NCI-H146 treated with DMSO at 0.1 percent for 48 hours (cell line): ENCODE measurements at regions not wholly inside any gene's neighbourhood (a gene's known extent, or its start where the extent isn't known, plus 50 kb on each side); places are given as distances from the start of the nearest gene placed in this dataset.

Source experiments
- DNase-seq: peaks from one replicate; lab custom pipeline; 2025; ENCODE audit not compliant: unreplicated experiment; lab: John Stamatoyannopoulos, UW

- no peak for DNase-seq
Observed at GRCh38 chr13:109604894-109605293, 181.5 kb downstream of the IRS2 start.

- DNase-seq: no peak
Observed at GRCh38 chr13:109602356-109602755, 184.0 kb downstream of the IRS2 start.

DNA sequence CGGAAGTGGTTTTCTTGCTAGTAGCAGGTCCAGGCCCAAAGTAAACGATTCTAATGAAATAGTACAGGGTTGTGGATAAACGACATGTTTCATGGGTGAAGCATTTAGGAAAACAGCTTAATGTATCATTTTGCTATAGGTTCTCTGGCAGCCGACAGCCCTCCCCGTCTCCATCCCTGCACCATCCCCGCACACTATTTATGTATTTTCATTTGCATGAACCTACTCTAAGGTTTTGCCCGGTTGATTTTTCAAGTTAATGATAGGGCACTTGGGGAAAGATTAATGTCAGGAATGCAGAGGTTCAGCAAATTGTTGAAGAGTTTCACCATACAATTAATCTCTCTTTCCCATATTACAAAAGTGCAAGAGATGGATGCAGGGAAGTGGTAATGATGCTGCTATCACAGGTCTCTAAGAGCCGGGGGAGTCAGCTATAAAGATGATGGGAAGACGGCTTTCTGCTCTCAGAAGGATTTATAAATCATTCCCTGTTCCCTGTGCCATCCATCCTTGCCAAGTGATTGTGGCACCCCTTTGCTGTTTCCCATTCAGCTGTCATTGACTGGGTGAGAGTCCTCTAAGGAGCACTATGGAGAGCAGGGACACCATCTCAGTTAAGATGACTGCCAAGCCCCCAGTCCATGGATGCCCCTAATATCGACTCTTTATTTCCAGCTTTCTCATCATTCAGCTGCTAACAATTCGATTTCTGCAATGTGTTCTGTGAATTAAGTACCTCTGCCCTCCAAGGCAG is 186.3 kb downstream of the IRS2 start:
- no peak for DNase-seq

DNA sequence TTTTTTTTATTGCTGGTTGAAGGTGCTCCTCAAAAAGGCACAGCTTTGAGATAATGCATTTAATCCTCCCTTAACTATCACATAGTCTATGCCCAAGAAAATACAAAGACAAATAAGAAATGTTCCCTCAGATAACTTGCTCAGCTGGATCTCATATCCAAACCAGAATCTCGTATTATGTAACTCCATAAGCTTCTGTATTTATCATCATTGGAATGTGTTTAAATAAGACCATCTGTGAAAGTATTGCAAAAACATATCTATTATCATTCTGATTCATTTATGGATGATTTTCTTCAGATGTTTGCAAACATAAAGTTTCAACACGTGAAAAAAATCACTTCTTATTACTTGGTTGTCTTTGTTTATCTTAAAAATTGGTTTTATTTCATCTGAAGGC is 190.9 kb downstream of the IRS2 start:
- DNase-seq: no peak

DNA sequence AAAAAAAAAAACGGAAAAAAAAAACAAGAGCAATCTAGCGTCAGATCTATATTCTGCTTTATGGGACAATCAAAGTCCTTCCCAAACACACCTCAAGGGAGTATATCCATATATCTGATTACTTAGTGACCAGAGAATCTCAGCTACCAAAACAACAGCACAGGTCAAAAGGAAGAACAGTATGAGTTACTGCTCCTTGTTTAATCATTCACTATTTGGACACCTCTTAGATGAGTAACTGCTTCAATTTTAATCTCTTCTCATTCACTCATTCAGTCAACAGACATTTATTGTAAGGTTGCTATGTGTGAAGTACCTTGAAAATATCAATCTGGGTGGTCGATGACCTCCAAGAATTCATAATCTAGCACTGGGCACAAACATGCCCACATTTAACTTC is 193.2 kb downstream of the IRS2 start:
- no peak for DNase-seq

GRCh38 chr13:109592770-109593169 is 193.6 kb downstream of the IRS2 start:
- DNase-seq: no peak

- no peak for DNase-seq
Observed at GRCh38 chr13:109587689-109588088, 198.7 kb downstream of the IRS2 start.

DNA sequence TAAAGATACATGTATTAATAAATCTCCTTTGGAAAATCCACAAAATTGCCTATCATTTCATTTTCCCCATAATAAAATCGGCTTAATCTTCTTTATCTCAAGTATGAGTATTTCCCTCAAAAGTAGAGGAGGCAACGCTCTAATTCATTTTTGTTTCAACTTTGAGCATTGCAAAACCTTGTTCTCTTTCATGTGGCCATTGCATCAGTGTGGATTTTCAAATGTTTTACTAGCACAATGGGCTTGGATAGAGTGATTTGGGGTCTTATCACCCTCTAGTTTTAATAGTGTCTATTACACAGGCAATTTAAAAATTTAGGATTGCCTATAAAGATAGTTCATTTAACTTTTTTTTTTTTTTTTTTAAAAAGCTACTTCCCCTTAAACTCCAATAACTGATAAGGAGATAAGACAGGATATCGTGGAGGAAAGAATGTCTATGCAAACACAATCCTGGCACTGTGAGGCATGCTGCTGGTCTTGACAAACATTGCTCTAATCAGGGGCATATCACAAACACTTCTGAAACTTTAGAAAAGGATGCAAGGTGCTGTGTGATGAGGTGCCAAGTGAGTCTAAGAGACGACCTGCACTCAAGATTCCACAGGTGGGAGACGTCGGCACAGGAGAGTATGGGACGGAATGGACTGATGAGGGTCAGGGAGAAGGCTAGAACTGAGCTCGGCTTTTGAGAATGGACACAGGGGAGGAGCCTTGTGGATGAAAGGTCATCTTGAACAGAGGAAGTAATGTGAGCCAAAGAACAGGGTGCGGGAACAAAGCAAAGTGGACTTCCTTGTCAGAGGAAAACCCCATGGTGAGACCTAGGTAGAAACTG is 199.7 kb downstream of the IRS2 start:
- DNase-seq: no peak

GRCh38 chr13:109584844-109585361 is 201.5 kb downstream of the IRS2 start:
- no peak for DNase-seq

GRCh38 chr13:109577191-109577700 is 209.1 kb downstream of the IRS2 start:
- DNase-seq: no peak

DNA sequence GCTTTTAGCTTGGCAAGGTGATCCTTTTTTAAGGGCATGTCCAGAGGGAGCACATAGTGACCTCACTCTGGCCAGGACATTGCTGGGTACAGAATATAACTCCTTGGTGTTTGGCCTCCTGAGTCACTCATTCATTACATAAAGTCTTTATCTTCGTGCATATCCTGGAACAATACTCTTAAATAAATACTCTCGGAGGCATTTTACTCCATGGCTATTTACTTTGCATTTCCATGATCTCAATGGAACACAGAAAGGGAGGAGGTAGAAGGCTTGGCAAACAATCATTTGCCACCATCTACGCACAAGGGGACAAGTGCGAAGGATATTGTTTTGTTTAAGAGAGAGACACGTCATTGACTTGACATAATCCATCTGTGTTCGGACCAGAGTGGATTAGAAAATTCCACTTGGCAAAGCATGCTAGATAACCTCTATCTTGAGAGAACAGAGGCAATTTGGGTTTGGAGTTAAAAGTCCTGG is 210.0 kb downstream of the IRS2 start:
- DNase-seq: no peak

- no peak for DNase-seq
Observed at GRCh38 chr13:109575821-109576220, 210.6 kb downstream of the IRS2 start.

DNA sequence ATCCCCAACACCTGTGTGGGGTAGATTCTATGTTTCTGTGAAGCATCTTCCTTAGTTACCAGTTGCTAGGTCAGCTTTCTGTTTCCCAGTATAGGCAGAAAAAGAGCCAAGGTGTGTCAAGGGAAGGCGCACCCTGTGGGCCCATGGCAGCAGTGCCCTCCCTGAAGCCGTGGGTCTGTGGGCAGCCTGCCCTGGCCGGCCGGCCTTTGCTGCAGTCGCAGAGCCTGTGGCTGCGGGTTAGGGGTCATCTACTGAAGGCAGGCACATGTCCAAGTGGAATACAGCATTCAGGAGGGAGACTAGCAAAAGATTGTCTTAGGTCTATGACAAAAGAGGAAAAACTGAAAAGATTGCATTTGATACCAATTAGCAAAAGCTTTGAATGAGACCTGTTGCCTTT is 214.0 kb downstream of the IRS2 start:
- no peak for DNase-seq

GRCh38 chr13:109569958-109570711 is 216.2 kb downstream of the IRS2 start:
- no peak for DNase-seq

- DNase-seq: no peak
Observed at GRCh38 chr13:109568339-109568818, 218.0 kb downstream of the IRS2 start.

- no peak for DNase-seq
Observed at GRCh38 chr13:109567315-109567714, 219.1 kb downstream of the IRS2 start.

DNA sequence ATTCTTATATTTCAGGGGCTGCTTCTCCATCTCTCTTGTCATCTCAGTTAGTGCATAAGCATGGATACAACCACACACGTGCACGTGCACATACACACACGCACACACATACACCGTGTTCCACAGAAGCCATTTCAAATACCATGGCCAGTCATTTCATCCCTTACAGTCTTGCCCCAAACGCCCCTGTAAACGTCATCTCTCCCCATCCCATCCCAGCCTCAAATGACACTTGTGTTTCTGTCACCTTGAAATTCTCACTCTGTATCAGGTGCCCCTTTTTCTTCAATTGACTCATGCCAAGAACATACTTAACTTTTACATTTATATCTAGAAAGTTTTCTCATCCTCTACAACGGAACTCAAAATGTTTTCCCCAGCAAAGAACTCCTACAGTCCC is 220.5 kb downstream of the IRS2 start:
- no peak for DNase-seq

DNA sequence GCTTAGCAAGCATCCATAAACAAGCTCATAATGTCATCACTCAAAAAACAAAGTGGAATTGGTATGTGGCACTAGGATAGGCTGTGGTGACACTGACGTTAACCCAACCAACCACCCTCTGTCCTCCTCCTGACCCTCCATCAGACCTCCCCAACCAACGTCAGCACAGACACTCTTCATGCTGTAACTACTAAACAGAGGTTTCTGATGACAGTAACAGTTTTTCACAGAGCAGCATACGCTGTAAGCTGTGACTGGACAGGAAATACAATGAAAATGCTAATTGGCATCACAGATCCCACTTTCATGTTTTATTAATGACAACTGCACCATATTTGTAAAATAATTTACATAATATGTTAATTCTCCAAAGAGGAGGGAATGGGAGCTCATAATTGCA is 238.0 kb downstream of the IRS2 start:
- no peak for DNase-seq

DNA sequence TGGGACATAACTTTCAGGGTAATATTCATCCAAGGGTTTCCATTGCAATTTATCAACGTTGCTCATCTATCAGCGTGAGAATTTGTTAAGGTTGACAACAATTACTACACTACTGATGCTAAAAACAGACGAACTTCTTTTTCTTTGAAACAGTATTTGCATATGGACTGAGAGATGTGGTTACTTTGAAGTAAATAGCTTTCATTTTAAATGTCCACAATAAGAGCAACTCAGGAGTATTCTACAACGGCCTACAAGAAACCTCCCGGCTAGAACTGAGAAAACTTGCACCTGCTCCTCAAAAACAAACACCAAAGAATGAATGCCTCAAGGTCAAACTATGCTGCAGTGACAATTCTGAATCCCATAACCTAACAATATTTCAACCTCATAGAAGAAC is 238.4 kb downstream of the IRS2 start:
- no peak for DNase-seq

GRCh38 chr13:109545931-109546330 is 240.5 kb downstream of the IRS2 start:
- DNase-seq: no peak

GRCh38 chr13:109541081-109541480 is 245.3 kb downstream of the IRS2 start:
- no peak for DNase-seq
